Right lobe of liver (tissue), 6 donors: ENCODE measurements at regions not wholly inside any gene's neighbourhood (a gene's known extent, or its start where the extent isn't known, plus 50 kb on each side); places are given as distances from the start of the nearest gene placed in this dataset.

Experiments used
- ATAC-seq, 4 donors: fragments of 200-7000 bp; cut with Tn5 transposase; one replicate each; pipeline ENCODE4 v1.9.1; 2020; ENCODE audit warnings: mild to moderate bottlenecking in 4 of 4, moderate library complexity in 4 of 4
- DNase-seq, 3 donors: peaks; one replicate each; pipeline ENCODE4 v3.0.0-alpha.2; 2020
- H3K27ac ChIP-seq, 3 donors: fragments of 200-600 bp; one replicate each; pipeline ENCODE4 v1.8.0; 2022
- H3K27me3 ChIP-seq, 2 donors: fragments of 200-600 bp; one replicate each; pipeline ENCODE4 v1.8.0; 2022
- H3K36me3 ChIP-seq, 4 donors: fragments of 200-600 bp; sonication (generic) in 1 of 4; one replicate each; pipeline versions ENCODE4 v1.5.1 to v1.8.0; 2017 to 2022; ENCODE audit warnings: control low read depth in 1 of 4
- H3K4me1 ChIP-seq, 4 donors: fragments of 200-600 bp; sonication (generic) in 1 of 4; one replicate each; pipeline versions ENCODE4 v1.5.1 to v1.8.0; 2017 to 2022; ENCODE audit warnings: control low read depth in 1 of 4
- H3K4me3 ChIP-seq, 3 donors: fragments of 200-600 bp; one replicate each; pipeline ENCODE4 v1.8.0; 2022
- H3K9me3 ChIP-seq, 4 donors: fragments of 200-600 bp; sonication (generic) in 1 of 4; one replicate each; pipeline versions ENCODE4 v1.5.1 to v1.8.0; 2017 to 2022; ENCODE audit warnings: control low read depth in 1 of 4
- POLR2A ChIP-seq: fragments of 450-650 bp; IDR thresholded peaks from one replicate; pipeline ENCODE4 v1.6.1; 2017; ENCODE audit warnings: antibody characterized with exemption, mild to moderate bottlenecking
- WGBS: methylation state at CpG from one replicate; pipeline ENCODE4 v1.1.6; 2018; ENCODE audit warnings: low coverage, low lambda C conversion rate; ENCODE audit not compliant: insufficient coverage; ENCODE audit errors: missing lambda C conversion rate; 5-methylcytosine and 5-hydroxymethylcytosine counted together
- intact Hi-C, 2 donors: fragments of 100-400 bp; cut with DNase I; formaldehyde crosslinking; loops; one replicate each; pipeline versions ENCODE4 v1.11.2 to v1.14.1; 2022
- TF ChIP-seq, protein P1 (sequence below), 4 donors: fragments of 200-600 bp in 3 of 4; fragments of 450-650 bp in 1 of 4; IDR thresholded peaks; one replicate each; pipeline versions ENCODE4 v1.5.1 to v1.8.0; 2016 to 2022; ENCODE audit warnings: antibody characterized with exemption in 4 of 4, mild to moderate bottlenecking in 2 of 4
- donor health status: DM: no; HTN: yes; CAD: no.
- donor health status: DM: no; HTN: no; CAD: no.
- donor health status: DM: no; HTN: no; CAD: no.
- donor health status: DM: no; HTN: yes; CAD: no.
- donor health status: DM: no; HTN: yes; CAD: no.

DNA sequence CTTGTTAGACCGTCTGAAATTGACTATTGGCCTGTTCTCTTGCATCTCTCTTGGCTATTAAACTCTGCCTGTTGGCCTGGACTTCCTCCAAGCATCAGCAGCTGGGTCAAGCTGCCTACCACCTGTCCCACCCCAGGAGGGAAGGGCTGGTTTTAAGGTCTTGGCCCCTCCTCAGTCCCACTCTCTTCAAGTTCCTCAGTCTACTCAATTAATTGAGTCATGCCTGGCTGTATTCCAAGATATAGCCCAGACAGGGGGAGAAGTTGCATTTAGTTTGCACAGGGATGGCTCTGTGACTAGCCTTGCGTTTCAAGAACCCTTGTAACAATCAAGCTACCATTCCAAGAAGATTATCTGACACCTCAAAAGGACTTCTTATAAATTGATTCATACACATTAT, 113.8 kb upstream of the GLI3 start:
- TF ChIP-seq POLR2A: no peak
- TF ChIP-seq, protein P1, sequence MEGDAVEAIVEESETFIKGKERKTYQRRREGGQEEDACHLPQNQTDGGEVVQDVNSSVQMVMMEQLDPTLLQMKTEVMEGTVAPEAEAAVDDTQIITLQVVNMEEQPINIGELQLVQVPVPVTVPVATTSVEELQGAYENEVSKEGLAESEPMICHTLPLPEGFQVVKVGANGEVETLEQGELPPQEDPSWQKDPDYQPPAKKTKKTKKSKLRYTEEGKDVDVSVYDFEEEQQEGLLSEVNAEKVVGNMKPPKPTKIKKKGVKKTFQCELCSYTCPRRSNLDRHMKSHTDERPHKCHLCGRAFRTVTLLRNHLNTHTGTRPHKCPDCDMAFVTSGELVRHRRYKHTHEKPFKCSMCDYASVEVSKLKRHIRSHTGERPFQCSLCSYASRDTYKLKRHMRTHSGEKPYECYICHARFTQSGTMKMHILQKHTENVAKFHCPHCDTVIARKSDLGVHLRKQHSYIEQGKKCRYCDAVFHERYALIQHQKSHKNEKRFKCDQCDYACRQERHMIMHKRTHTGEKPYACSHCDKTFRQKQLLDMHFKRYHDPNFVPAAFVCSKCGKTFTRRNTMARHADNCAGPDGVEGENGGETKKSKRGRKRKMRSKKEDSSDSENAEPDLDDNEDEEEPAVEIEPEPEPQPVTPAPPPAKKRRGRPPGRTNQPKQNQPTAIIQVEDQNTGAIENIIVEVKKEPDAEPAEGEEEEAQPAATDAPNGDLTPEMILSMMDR (IDR thresholded peaks at IDR 0.05): no peak
- H3K4me3 ChIP-seq: no peak overlapping the region
- no peaks in the 10 kb centered on the region for H3K4me1 ChIP-seq
- ATAC-seq: no peak
- no peak for DNase-seq
- H3K27ac ChIP-seq: no peak overlapping the region
- intact Hi-C loops: no loop called here
- no peaks in the 10 kb centered on the region for H3K36me3 ChIP-seq
- H3K27me3 ChIP-seq: no peaks in the 10 kb centered on the region
- H3K9me3 ChIP-seq: no peaks in the 10 kb centered on the region
- WGBS: 34% methylated on average over 2 of the region's 2 CpGs

DNA sequence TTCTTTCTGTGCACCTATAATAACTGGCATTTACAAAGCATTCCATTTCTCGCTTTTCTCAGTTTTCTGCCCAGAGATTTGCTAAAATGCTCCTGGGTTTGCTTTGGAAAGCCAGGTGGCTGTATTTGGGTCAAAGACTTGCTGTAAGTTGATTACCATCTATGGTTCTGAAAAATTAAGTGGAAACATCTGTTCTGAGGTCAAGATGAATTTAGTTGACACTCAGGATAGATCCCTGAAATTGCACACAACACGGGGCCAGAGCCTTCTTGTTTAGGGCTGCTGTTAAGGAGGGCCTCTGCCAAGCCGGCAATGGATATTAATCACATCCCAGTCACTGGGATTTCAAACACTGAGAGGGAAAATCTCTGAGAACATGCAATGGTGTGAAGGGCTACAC, 111.6 kb upstream of the GLI3 start:
- Histone ChIP-seq H3K4me1 (no peaks in the 10 kb centered on the region), H3K27ac (no peak overlapping the region), H3K36me3 (no peaks in the 10 kb centered on the region), H3K9me3 (no peaks in the 10 kb centered on the region), H3K4me3 (no peak overlapping the region), H3K27me3 (no peaks in the 10 kb centered on the region)
- ATAC-seq (no peak), DNase-seq (no peak)
- intact Hi-C loops: no loop called here
- no peak for TF ChIP-seq POLR2A
- TF ChIP-seq, protein P1 (IDR thresholded peaks at IDR 0.05): no peak
- 39% methylated on average over 3 of the region's 3 CpGs for WGBS

DNA sequence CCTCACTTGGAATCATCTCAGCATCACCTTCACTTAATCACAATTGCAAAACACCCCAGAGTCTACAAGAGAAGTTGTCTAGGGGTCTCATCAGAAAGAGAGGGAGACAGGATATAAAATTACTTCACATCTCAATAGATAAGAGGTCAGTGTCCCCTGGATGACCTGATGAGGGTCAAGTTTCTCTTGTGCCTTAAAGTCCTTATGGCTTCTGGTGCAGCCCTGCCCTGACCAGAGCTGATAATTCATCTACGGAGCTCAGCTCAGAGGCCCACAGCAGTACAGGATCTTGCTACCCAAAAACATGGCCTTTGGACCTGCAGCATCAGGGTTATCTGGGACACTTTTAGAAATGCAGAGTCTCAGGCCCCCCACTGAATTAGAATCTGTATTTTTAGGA, 111.1 kb upstream of the GLI3 start:
- WGBS: 67% methylated on average over 1 of the region's 1 CpG

DNA sequence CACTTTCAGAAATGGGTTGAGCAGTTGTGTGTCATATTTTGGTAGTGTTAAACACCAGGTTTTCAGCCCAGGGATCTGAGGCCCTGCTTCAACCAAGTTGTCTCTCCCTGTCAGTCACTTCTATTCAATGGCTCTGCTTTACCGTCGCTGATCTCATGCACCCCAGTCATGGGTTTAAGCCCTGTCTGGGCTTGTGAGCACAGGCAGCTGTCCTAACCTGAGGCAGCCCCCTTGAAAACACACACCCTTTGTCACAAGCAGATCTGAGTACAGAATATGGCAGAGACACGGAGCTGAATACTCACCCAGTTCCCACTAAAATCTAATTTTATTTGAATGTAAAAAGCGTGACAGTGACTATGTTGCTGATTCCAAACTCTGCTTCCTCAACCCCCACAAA, 110.6 kb upstream of the GLI3 start:
- Histone ChIP-seq H3K9me3 (no peaks in the 10 kb centered on the region), H3K4me3 (no peak overlapping the region), H3K36me3 (no peaks in the 10 kb centered on the region), H3K27ac (no peak overlapping the region), H3K27me3 (no peaks in the 10 kb centered on the region), H3K4me1 (no peaks in the 10 kb centered on the region)
- DNase-seq: no peak
- no peak for TF ChIP-seq POLR2A
- TF ChIP-seq, protein P1 (IDR thresholded peaks at IDR 0.05): no peak
- 51% methylated on average over 3 of the region's 4 CpGs for WGBS
- intact Hi-C loops: no loop called here
- ATAC-seq: no peak

More for the DNA sequence above, 111.1 kb upstream of the GLI3 start:
- H3K4me1 ChIP-seq: no peaks in the 10 kb centered on the region
- no peak for TF ChIP-seq POLR2A
- TF ChIP-seq, protein P1 (IDR thresholded peaks at IDR 0.05): no peak
- H3K4me3 ChIP-seq: no peak overlapping the region
- H3K27ac ChIP-seq: no peak overlapping the region
- no peak for ATAC-seq
- H3K27me3 ChIP-seq: no peaks in the 10 kb centered on the region
- DNase-seq: no peak
- intact Hi-C loops: no loop called here
- H3K9me3 ChIP-seq: no peaks in the 10 kb centered on the region
- no peaks in the 10 kb centered on the region for H3K36me3 ChIP-seq
